A673 (cell line): ENCODE measurements at regions not wholly inside any gene's neighbourhood (a gene's known extent, or its start where the extent isn't known, plus 50 kb on each side); places are given as distances from the start of the nearest gene placed in this dataset.

ENCODE experiments used
- BruUV-seq: library from RNA; stranded (reverse); fragments of 400-500 nt; replicated peaks from 2 replicates; lab custom pipeline; 2021; lab: Mats Ljungman, UMichigan
- CTCF ChIA-PET: fragments of 300-600 bp; sonication (Branson Sonifier 250); formaldehyde crosslinking; loops from one replicate; lab custom pipeline; 2022; ENCODE audit warnings: antibody characterized with exemption; lab: Charles Lee
- POLR2A ChIA-PET: fragments of 300-600 bp; sonication (Branson Sonifier 250); formaldehyde crosslinking; loops from one replicate; lab custom pipeline; 2022; ENCODE audit warnings: antibody characterized with exemption; ENCODE audit not compliant: low non-redundant PET; lab: Charles Lee
- DNase-seq: peaks from one replicate; pipeline ENCODE4 v3.0.0-alpha.2; 2015; ENCODE audit warnings: low spot score
- H3K27ac ChIP-seq: fragments of 200-600 bp; sonication (generic); 2 replicates; pipeline ENCODE4 v1.5.1; 2016; ENCODE audit warnings: mixed run types, low read depth, mild to moderate bottlenecking, mixed read lengths, antibody characterized with exemption, low read length; ENCODE audit not compliant: poor library complexity, severe bottlenecking
- H3K27me3 ChIP-seq: fragments of 200-600 bp; sonication (generic); replicated peaks from 2 replicates; pipeline ENCODE4 v1.6.1; 2017; ENCODE audit warnings: mixed run types, low read depth, mild to moderate bottlenecking, mixed read lengths, antibody characterized with exemption, low read length; ENCODE audit not compliant: insufficient read depth, poor library complexity
- H3K36me3 ChIP-seq: fragments of 200-600 bp; sonication (generic); 2 replicates; pipeline ENCODE4 v1.6.1; 2016; ENCODE audit warnings: mixed run types, mild to moderate bottlenecking, mixed read lengths, antibody characterized with exemption, low read length; ENCODE audit not compliant: insufficient read depth, poor library complexity, severe bottlenecking
- H3K4me1 ChIP-seq: fragments of 200-600 bp; sonication (generic); 2 replicates; pipeline ENCODE4 v1.6.1; 2017; ENCODE audit warnings: mixed run types, mild to moderate bottlenecking, mixed read lengths, antibody characterized with exemption, low read length; ENCODE audit not compliant: insufficient read depth, poor library complexity, severe bottlenecking
- H3K4me3 ChIP-seq: fragments of 200-600 bp; sonication (generic); 2 replicates; pipeline ENCODE4 v1.5.1; 2016; ENCODE audit warnings: low read depth, mixed run types, mild to moderate bottlenecking, mixed read lengths, low read length; ENCODE audit not compliant: poor library complexity, severe bottlenecking
- H3K9me3 ChIP-seq: fragments of 200-600 bp; sonication (generic); 2 replicates; pipeline ENCODE4 v1.6.1; 2016; ENCODE audit warnings: mixed run types, low read depth, mild to moderate bottlenecking, mixed read lengths, antibody characterized with exemption, low read length; ENCODE audit not compliant: poor library complexity, severe bottlenecking
- CTCF ChIP-seq: fragments of 300-800, 200-600 bp; sonication (generic); conservative IDR thresholded peaks from 2 replicates; pipeline ENCODE4 v1.5.1; 2017; ENCODE audit warnings: low read depth, mild to moderate bottlenecking, antibody characterized with exemption, low read length, moderate library complexity, mixed read lengths
- EZH2 ChIP-seq: fragments of 200-600 bp; sonication (generic); IDR thresholded peaks from 2 replicates; pipeline ENCODE4 v1.6.1; 2017; ENCODE audit warnings: borderline replicate concordance, low read depth, mild to moderate bottlenecking, mixed read lengths, antibody characterized with exemption, low read length; ENCODE audit not compliant: poor library complexity, severe bottlenecking
- intact Hi-C: fragments of 100-400 bp; cut with micrococcal nuclease; formaldehyde crosslinking; loops from one replicate; pipeline ENCODE4 v1.10.0; 2022; ENCODE audit not compliant: unreplicated experiment

- intact Hi-C loops: no loop called here
- H3K36me3 ChIP-seq: no peaks in the 10 kb centered on the region
- ChIA-PET CTCF (no interaction called here), POLR2A (no interaction called here)
- H3K4me1 ChIP-seq: peaks cover 3% of the 10 kb centered on the region
- no peaks in the 10 kb centered on the region for H3K9me3 ChIP-seq
- DNase-seq: no peak
- H3K27me3 ChIP-seq: no peaks in the 10 kb centered on the region
- no peak overlapping the region for H3K4me3 ChIP-seq
- H3K27ac ChIP-seq: no peak overlapping the region
- TF ChIP-seq EZH2 (no peak), CTCF (no peak)
- no TSS peak for BruUV-seq
Observed at GRCh38 chr2:123073956-123074355, 951.1 kb upstream of the CNTNAP5 start.

GRCh38 chr2:123077101-123077500 is 948.0 kb upstream of the CNTNAP5 start:
- ChIA-PET CTCF (no interaction called here), POLR2A (no interaction called here)
- H3K4me3 ChIP-seq: no peak overlapping the region
- peaks cover 6% of the 10 kb centered on the region for H3K9me3 ChIP-seq
- no peak overlapping the region for H3K27ac ChIP-seq
- intact Hi-C loops: no loop called here
- no peaks in the 10 kb centered on the region for H3K27me3 ChIP-seq
- peak; percentile 7 for DNase-seq
- no peaks in the 10 kb centered on the region for H3K36me3 ChIP-seq
- no TSS peak for BruUV-seq
- TF ChIP-seq EZH2 (no peak), CTCF (no peak)
- H3K4me1 ChIP-seq: peaks cover 3% of the 10 kb centered on the region

- BruUV-seq: no TSS peak
- ChIA-PET POLR2A (no interaction called here), CTCF (no interaction called here)
- TF ChIP-seq CTCF (no peak), EZH2 (no peak)
- Histone ChIP-seq H3K36me3 (no peaks in the 10 kb centered on the region), H3K27ac (no peak overlapping the region), H3K4me3 (no peak overlapping the region), H3K9me3 (peaks cover 6% of the 10 kb centered on the region), H3K4me1 (peaks cover 3% of the 10 kb centered on the region), H3K27me3 (no peaks in the 10 kb centered on the region)
- DNase-seq: no peak
- intact Hi-C loops: no loop called here
Observed at GRCh38 chr2:123080331-123080730, 944.8 kb upstream of the CNTNAP5 start.
